Nucleus accumbens (tissue), 56 donors: ENCODE measurements at regions not wholly inside any gene's neighbourhood (a gene's known extent, or its start where the extent isn't known, plus 50 kb on each side); places are given as distances from the start of the nearest gene placed in this dataset.

Experiments
- DNase-seq, 56 donors: peaks; one replicate each; lab custom pipeline; 2025; lab: John Stamatoyannopoulos, UW

DNA sequence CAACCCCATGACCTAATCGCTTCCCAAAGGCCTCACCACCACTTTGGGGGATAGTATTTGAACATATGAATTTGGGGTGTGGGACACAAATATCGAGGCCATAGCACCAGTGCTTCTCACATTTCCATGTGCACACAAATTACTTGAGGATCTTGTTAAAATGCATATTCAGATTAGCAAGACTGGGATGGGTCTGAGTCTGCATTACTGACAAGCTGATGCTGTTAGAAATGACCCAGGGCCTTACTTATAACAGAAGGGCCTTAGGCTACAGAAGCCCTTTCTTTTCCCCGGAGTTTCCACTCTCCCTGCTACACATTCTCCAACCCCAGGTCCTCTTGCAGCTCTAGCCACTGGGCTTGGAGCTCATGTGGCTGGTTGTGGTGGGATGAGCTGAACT is 141.5 kb upstream of the LRFN2 start:
- DNase-seq, result no peak

DNA sequence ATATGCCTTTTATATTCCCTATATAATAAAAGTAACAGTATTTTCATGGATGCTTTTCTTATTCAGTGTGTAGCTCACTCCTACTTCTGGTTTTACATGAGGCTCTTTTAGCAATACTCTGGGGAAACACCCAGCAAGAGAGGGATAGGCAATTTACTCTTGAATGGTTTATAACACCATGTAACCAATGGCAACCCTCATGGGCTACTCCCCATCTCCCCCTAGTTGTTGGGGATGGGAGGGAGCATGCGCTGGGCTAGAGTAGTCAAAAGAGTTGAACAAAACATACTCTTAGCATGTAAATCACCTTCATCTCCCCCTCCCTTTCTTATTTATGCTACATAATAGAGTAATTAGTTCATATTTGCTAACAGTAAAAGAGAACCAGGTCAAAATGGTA is 140.1 kb upstream of the LRFN2 start:
- DNase-seq, result no peak

DNA sequence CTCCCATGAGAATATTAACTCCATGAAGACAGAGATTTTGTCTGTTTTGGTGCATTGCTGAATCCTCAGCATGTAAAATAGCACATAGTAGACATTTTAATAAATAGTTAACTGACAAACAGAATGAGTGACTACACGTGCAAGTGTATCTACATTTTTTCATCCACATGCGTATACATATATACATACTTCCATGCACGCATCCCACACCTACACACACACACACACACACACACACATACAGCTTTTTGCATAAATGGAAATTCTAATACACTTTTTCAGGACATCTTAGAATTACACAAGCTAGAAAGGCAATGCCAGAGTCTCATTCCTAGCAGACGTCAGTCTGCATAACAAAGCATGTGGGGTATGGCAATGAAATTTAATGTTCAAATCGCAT is 139.7 kb upstream of the LRFN2 start:
- no peak for DNase-seq

DNA sequence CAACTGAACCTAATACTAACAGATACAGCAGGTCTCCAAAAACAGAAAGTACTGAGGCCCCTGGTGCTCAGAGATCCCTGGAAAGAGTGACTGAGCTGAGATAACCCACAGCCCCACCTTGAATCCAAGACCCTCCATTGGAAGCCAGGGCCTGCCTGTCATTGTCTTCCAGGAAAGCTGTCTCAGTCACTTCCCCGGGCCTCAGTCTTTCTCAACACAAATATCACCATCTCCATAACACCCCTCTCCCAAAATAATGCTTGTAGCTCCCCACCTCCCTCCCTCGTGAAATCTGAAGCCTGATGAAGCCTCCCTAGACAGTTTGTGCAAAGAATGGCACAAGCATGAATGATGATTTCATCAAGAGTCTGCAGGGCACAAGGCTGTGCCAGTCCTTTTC is 138.2 kb upstream of the LRFN2 start:
- DNase-seq, result no peak

DNA sequence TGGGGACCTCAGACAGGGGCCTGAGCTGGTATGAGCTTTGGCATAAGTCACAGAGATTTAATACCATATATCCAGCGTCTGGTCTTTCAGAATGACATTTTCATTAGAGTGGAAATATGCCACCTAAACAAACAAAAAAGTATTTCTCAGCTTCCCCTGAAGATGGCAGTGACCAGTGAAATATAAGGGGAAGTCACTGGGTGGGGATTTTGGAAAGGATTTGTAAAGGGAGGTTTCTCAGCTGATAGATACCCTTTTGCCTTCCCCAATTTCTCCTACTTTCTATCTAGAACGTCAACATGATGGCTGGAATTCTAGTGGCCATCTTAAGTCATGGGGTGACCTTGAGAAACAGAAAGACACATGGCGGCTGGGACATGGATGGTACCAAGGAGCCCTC is 137.7 kb upstream of the LRFN2 start:
- DNase-seq, result no peak

DNA sequence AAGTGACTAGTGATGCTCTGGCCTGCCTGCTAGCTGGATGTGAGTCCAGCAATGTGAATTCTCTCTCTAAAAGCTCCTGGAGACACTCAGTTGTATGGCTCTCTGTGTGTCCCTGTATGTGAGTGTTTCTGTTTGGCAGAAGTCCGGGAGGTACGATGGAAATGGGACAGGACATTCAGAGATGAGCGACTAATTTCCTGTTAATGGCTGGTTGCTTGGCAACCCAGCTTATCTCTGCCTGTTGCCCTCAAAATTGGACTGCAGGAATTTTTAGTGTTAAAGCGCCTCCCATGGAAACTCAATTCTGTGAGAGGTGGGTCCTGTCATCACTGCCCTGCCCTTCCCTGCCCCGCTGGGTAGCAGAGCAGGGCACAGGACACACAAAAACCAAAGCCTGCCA is 136.8 kb upstream of the LRFN2 start:
- DNase-seq, result no peak

DNA sequence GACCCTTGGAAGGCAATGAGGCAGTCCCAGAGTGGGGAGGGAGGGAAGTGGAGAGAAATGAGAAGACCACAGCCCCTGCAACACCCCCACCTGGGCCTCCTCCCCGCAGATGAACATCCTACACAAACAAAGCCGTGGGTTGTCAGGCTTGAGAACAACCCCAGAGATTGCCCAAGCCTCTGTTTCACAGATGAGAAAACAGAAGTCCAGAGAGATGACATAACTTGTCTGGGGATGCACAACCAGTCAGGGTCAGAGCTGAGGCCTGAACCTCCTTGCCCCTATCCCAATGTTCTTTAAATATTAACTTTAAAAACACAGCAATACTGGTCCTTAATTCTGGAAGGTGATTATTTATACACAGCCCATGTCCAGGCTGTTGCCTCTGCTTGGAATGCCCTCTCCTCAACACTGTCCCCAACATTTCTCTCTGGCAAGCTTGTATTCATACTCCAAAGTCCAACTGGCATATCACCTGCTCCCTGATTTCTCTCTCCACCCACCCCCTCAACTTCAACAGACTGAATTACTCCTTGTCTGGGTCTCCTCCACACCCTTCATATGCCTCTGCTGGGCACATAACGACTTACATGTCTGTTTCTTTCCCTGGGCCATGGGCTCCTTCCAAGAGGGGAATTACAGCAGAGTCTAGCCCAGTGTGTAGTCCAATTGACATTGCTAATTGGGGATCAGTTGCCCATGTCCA is 135.5 kb upstream of the LRFN2 start:
- DNase-seq, result no peak

DNA sequence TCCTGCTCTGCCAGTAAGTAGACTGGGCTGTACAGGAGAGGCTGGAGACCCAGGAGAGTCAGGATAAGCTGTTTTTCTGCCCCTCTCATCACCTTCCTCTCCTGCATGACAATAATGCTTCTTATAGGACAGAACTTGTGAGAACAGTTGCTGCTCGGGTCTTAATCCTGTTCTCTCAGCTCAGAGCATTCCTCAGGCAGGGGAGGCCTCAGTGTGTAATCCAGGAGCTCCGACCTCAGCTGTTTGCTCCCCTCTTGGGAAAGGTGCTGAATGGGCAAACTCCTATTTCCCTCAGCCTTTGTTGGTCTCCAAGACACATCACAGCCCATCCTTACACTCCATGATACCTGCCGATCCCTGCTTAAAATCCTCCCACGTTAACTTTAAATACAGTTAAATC is 134.9 kb upstream of the LRFN2 start:
- DNase-seq, result no peak

DNA sequence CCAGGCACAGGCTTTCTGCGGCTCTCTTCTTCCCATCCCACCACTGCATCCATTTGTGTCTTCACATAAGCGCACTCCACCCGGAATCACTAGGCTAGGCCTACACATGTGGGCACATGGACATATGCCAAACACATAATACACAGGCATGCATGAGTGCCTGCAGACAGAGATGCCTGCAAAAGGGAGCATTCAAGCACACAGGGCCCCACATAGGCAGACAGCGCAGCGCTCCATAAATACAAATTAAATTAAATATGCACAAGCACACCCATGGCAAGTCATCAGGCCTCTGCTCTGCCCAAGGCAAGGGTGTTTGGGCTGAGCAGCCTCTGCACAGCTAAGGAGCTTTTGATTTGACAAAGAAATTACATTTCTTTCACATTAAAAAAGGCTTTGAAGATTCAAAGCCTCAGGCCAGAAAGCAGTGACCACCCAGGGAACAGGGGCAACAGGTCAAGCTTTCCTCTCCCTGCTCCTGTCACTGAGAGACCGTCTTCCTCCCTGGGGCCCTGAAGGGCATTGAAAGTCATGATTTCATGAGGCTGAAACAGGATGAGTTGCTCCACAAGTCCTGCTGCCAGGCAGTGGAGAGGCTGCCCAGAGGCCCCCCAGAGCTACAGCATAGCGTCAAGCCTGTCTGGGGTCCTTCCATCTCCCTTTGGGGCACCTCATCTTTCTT is 134.2 kb upstream of the LRFN2 start:
- DNase-seq, result no peak

DNA sequence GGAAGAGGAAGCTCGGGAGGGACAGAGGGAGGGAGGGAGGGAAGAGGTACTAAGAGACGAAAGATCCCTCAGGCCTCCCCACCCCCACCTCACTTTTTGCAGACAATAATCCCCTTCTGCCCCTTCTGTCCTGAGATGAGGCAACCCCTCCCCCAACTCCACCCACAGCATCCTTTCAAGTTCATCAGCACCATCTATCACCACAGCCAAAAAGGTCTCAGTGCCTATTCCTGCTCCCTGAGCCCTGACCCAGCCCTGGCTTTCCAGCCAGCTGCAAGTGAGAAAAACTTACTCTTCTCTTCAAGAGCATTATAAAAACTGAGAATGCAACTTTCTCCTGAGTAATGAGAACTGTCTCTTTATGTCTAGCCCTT is 133.2 kb upstream of the LRFN2 start:
- no peak for DNase-seq

DNA sequence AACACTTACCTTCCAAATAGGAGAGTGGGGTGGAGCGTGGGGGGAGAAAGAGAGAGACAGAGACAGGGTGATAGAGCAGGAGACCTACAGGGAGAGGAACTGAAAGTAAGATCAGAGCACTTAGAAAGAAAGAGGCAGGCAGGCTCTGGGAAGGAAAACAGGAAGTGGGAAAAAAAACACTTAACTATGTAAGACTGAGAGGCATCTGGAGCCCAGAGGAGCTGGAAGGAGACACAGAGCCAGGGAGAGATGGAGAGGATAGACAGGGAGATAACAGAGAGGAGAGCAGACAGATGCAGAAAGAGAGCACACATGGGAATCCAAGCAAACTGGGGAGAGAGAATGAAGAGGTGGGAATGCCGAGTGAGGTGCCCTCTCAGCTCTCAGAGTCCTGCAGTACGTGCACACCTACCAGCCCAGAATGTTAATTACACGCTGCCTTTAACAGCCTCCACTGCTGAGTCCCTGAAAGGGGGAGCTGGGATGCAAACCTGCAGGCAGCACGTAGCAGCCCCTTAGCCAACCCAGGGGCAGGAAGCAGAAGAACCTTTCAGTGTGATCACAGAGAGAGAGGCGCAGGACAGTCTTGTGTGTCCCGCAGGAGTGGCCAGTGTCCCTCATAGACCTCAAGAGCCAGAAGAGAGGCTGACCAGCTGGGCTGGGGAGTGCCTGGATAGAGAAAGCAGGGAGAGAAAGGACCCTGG is 132.7 kb upstream of the LRFN2 start:
- peak in 1 of 56 donors; percentile 43 for DNase-seq

DNA sequence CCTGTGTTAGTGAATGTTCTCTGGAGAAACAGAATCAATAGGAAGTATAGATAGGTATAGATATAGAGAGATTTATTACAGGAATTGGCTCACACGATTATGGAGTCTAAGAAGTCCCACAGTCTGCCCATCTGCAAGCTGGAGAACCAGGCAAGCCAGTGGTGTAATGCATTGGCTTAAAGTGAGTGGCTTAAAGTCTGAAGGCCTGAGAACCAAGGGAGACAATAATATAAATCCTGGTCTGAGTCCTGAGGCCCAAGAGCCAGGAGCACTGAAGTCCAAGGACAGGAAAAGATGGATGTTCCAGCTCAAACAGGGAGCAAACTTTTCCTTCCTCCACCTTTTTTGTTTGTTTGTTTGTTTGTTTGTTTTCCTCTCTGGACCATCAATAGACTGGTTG is 131.2 kb upstream of the LRFN2 start:
- no peak for DNase-seq

DNA sequence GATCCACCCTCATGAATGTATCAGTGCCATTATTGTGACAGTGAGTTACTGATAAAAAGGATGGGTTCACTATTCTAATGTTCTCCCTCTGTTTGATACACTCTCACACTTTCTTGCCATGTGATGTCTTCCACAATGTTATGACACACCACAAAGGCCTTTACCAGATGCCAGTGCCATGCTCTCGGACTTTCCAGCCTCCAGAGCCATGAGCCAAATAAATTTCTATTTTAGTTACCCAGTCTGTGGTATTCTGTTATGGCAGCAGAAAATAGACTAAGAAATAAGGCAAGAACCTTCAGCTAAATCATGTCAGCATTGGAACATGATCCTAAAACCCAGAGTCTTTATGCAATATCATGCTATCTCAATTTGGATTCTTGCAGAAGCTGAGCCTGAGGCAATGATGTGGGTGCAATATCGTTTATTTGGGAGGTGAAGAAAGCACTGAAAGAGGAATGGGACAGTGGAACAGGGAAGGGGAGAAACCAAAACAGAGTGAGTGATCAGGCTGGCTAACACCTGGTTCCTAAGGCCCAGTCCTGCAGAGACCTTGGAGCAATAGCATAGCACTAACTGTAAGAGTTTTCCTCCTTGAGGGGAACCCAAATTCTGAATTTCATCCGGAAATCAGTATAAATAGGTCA is 130.4 kb upstream of the LRFN2 start:
- no peak for DNase-seq

DNA sequence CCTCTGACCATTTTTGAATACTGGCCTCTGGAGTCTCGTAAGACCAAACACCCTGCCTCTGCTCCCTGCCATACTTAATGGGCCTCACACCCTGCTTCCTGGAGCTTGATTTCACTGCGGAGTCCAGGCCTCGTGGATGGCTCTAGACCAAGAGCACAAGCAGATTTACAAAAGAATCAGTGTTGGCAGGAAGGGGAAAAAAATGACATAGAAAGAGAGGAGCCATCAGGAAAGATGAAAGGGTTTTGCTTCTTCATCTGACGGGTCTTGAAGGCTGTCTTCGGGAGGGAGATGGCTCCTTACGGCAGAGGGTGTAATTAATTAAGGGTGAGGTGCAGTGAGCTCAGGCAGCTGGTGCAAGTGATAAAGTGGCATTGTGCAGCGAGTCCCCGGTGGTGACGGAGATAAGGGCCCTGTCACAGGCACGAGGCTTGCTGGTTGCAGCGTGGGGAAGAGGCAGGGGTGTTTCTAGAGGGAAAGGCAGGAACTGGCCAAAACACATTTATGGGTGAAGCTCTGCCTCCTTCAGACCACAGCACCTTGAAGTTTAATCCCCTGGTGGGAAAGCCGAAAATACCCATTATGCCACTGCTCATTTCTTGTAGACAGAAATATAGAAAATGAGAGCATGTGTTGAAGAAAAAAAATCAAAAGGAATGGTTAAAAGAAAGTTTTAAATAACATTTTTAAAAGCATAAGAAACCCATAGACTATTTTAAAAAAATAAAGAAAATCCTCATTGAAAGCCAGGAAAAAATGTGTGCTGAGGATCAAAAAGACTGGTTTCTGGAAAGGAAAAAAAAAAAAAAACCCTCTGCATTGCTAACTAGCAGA is 128.6 kb upstream of the LRFN2 start:
- no peak for DNase-seq

DNA sequence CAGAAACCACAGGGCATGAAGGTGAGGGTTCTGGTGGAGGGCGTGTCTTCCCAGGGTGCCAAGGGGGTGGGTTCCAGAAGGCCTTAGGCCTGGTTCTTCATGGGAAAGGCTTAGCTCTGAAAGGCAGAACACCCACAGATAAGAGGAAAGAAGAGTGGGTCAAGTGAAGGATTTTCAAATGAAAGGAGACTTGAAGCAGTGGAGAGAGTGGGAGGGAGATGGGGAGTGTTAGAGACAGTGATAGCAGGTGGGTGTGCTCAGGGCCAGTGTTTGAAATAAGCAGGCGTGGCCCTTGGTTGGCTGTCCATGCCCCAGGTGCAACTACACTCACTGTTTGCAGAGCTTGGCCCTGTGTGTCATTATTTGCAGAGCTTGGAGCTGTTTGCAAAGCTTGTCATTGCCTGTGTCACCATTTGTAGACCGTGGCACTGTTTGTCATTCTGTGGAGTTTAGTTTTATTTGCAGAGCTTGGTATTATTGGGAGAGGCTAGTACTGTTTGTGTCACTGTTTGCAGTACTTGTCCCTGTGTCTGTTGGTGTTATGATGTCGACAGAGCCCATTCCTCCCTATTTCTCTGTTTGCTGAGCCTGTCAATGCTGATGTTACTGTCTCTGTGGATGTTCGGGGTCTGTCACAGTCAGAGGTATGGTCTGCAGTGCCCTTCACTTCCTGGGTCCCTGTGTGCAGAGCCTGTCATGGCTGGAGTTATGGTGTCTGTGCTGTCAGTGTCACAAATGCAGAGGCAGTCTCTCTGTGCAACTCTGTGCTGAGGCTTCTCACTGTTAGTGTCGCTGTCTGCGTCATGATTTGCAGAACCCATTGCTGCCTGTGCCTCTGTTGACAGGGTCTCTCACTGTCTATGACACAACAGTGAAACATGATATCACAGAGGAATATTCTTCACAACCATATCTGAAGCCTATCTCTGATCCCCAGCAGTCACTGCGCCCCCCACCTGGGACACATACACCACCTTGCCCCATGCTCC is 127.7 kb upstream of the LRFN2 start:
- DNase-seq, result no peak

DNA sequence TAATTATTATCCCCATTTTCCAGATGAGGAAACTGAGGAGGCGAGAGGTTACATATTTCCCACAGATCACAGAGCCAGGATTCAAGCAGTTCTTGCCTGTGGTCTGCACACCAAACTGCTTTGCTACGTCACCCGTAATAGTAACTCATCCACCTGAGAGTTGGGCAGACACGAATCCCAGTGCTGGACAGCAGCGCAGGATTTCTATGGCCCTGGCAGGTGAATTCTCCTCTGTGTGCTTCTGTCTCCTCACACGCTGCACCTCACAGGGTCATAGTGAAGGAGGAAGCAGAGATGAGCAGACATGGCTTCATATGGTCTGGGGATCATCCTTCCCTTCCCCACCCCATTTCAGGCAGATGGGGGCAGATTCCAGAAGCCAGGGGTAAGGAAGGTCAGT is 127.0 kb upstream of the LRFN2 start:
- no peak for DNase-seq

DNA sequence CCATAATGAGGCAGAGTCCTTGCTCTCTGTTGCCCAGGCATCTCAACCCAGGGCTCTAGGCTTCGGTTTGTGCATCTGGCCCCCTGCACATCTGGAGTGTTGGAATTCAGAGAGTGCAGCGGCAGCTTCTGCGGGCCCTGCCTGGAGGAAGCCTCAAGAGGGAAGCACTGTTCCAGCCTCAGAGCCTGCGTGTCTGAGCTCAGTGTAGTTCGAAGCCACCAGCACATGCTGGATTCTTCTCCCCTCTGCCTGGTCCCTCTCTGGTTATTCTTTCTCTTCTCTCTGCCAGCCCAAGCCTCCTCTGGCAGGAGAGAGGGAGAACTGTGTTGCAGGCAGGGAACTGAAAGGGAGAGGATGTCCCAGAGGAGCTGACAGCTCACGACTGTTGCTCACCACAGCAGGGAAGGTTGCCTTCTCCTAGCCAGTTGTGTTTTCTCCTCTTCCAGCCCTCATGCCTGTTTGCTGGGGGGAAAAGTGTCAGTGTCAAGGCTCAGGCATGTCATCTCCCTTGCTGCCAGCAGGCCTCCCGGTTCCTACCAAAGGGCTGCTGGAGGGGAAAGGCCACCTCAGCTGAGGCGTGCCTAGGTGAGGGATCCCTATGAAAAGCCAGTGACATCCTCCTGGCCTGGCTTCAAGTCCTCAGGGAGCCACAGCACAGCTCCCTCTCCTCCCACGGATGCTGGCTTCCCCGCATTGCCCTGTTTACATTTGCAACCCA is 126.0 kb upstream of the LRFN2 start:
- no peak for DNase-seq

DNA sequence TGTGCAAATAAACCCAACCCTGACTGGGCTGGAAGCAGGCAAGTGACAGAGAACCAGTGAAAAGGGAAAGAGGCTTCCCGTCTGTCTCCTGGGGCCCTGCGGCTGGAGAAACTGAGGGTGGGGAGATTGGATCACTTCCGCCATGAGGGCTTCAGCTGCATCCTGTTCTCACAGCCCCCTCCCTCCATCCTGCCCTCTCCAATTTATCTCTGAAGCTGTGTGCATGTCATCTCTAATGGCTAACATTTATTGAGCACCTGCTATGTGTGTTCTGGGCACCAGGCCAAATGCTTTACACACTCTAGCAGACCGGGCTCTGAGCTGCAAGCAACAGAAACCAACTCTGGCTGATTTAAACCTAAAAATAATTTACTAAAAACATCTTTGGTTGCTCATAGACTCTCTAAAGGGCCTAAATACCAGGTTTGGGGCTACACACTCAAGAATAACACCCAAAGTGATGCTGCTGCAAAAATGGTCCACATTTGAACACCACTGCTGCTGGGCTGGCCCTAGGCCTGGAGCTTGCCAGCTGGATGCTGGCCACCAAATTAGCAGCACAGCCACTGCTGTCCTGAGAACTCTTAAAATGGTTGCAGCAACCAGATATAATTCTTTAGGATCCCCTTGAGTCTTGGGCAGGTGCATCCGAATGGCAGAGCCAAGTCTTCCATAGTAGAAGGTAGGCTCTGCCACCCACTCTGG is 123.6 kb upstream of the LRFN2 start:
- no peak for DNase-seq
